C4-2B (cell line): ENCODE measurements at regions not wholly inside any gene's neighbourhood (a gene's known extent, or its start where the extent isn't known, plus 50 kb on each side); places are given as distances from the start of the nearest gene placed in this dataset.
A peak's percentile ranks its signal among the peaks of the same experiment; 100 is the strongest.
"Not testable (repeated sequence)": the region's sequence is repeated elsewhere in the genome, so short reads cannot be mapped to it uniquely, and the experiment has no call there.

Experiments
- H3K27ac ChIP-seq: fragments of 450-650 bp; 2 replicates; pipeline ENCODE4 v1.5.1; 2017
- CTCF ChIP-seq: fragments of 450-650 bp; conservative IDR thresholded peaks from 2 replicates; pipeline ENCODE4 v1.5.1; 2017; ENCODE audit warnings: mild to moderate bottlenecking
- ZFX ChIP-seq: fragments of 450-650 bp; IDR thresholded peaks from 2 replicates; pipeline ENCODE4 v1.6.1; 2017

DNA sequence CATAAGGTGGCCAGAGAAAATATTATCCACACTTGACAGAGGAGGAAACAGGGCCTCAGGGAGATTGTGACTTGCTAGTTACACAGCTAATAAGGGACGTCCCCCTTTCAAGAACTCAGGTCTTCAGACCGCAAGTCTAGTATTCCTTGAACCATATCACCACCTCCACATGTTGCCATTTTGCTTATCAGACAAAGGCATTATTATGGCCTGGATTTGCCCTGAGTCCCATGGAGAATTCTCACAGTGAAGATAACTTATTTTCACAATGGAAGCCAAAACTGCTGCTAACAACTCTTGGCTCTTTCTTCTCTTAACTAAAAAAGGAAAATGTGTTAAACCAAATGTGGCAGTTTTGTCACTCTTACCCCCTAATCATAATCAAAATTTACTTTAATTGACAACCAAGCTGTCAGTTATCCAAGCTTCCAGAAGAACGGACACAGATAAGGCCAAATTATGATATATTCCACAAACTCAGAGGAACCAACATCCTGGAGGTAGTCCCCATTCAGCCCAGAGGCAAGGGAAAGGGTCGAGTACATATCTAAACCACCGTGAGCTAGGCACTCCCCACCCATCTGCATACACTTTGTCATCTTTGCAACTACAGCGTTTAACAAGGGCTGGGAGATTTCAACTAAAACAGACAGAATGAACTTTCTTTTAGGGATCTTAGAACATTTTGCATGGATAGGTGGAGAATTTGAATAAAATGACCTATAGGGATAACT is 63.6 kb upstream of the THBS1 start:
- H3K27ac ChIP-seq = no peak overlapping the region
- TF ChIP-seq CTCF (no peak), ZFX (no peak)

GRCh38 chr15:39523968-39524367 is 56.9 kb upstream of the THBS1 start:
- H3K27ac ChIP-seq = not testable (repeated sequence)

DNA sequence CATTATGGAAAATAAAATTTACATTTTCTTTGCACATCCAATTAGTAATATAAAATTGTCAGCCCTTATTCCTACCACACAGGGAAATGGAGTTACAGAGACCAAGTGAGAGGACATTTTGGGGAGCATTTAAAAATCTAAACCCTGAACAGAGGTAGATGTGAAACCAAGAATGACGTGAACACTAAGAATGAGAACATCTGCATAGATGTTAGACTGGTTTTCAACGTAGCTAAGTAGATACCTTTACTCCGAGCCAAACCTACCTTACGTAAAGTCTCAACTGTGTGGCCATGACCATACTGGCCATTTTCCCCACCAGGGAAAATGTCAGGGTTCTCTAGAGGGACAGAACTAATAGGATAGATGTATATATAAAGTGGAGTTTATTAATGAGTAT is 51.4 kb upstream of the THBS1 start:
- no peak overlapping the region for H3K27ac ChIP-seq
- TF ChIP-seq ZFX (no peak), CTCF (no peak)

- H3K27ac ChIP-seq = peak overlapping the region; percentile 70
- no peak for TF ChIP-seq ZFX
- no peak for TF ChIP-seq CTCF
Observed at GRCh38 chr15:39530480-39531342, 50.2 kb upstream of the THBS1 start.
